Loucy (cell line): ENCODE measurements at regions not wholly inside any gene's neighbourhood (a gene's known extent, or its start where the extent isn't known, plus 50 kb on each side); places are given as distances from the start of the nearest gene placed in this dataset.

Experiments used
- CTCF ChIP-seq: fragments of 200-600 bp; sonication (generic); conservative IDR thresholded peaks from 2 replicates; pipeline ENCODE4 v1.5.1; 2014; ENCODE audit warnings: mild to moderate bottlenecking, antibody characterized with exemption, low read length
- EZH2phosphoT487 ChIP-seq: fragments of 200-600 bp; IDR thresholded peaks from 2 replicates; pipeline ENCODE4 v1.6.1; 2018; ENCODE audit warnings: antibody characterized with exemption, mild to moderate bottlenecking, moderate library complexity, borderline replicate concordance

- TF ChIP-seq CTCF: no peak
- TF ChIP-seq EZH2phosphoT487: no peak
Measured at GRCh38 chr5:112594941-112595340, 142.7 kb upstream of the APC start.
